ENCODE measurements at regions not wholly inside any gene's neighbourhood (a gene's known extent, or its start where the extent isn't known, plus 50 kb on each side); places are given as distances from the start of the nearest gene placed in this dataset.

DNA sequence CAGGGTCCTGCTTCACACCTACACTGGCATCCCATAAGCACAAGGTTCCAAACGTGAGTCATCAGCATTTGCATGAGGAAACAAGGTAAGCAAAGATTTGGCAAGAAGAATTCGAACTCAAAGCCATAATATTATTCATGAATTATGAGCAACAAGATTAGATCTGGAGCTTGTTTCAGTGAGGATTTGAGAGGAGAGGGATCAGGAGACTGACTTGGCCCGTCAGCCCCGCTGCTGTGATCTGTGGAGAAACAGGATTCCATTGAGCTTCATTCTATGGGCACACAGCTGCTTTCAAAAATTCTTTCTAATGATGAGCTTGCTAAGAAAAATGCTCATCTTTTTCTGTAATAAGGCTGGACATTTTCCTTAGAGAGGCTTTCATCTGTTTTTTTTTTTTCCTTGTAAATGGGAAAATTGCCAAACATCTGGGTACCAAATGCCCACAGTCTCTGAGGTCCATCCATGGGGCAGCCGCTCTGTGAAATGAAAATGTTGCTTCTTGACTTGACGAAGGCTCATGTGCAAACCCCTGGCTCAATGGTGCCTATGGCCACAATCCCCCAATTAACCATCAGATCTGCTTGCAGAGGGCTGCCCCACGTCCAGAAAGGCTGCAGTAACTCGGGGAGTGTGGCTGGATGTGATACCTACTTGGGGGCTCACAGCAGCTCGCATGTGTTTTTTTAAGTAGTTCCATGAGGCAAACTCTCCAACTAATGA, 179.3 kb downstream of the TMEM18 start:
- Histone ChIP-seq H3K4me1 (no peaks in the 10 kb centered on the region), H3K4me3 (no peak overlapping the region), H3K9me3 (no peaks in the 10 kb centered on the region), H3K27ac (no peak overlapping the region), H3K27me3 (no peaks in the 10 kb centered on the region), H3K36me3 (no peaks in the 10 kb centered on the region)
- ATAC-seq, result no peak
- intact Hi-C loops (cut with DNase I), result no loop called here
- TF ChIP-seq CTCF (IDR thresholded peaks at IDR 0.05), result no peak
- DNase-seq, result no peak

DNA sequence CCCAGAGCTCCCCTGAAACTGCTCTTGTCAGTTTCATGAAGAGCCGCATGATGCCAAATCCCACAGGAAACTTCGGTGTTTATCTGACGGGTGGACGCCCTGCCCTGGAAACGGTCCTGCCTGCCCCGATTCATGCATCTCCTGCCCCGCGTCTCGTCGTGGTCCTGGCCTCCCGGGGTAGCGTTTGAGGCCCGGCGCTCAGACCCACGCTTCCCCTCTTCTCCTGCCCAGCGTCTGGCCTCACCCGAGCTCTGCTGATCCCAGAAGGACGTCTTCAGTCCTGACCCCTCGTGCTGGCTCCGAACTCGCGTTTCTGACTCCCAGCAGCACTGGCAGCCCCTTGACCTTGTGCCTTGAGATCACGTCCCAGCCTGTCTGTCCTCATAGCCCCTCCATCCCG, 180.5 kb downstream of the TMEM18 start:
- no peaks in the 10 kb centered on the region for H3K27me3 ChIP-seq
- no peak for DNase-seq
- no peak overlapping the region for H3K4me3 ChIP-seq
- no peak overlapping the region for H3K27ac ChIP-seq
- H3K4me1 ChIP-seq, result no peaks in the 10 kb centered on the region
- H3K9me3 ChIP-seq, result no peaks in the 10 kb centered on the region
- no peaks in the 10 kb centered on the region for H3K36me3 ChIP-seq
- no peak for TF ChIP-seq CTCF (IDR thresholded peaks at IDR 0.05)
- intact Hi-C loops (cut with DNase I), result no loop called here
- no peak for ATAC-seq

- H3K9me3 ChIP-seq, result no peaks in the 10 kb centered on the region
- intact Hi-C loops (cut with DNase I), result no loop called here
- H3K4me1 ChIP-seq, result no peaks in the 10 kb centered on the region
- H3K4me3 ChIP-seq, result no peak overlapping the region
- no peaks in the 10 kb centered on the region for H3K27me3 ChIP-seq
- H3K36me3 ChIP-seq, result no peaks in the 10 kb centered on the region
- ATAC-seq (no peak), DNase-seq (no peak)
- TF ChIP-seq CTCF (IDR thresholded peaks at IDR 0.05), result no peak
- H3K27ac ChIP-seq, result no peak overlapping the region
These were observed 181.4 kb downstream of the TMEM18 start for GRCh38 chr2:495745-496275.

DNA sequence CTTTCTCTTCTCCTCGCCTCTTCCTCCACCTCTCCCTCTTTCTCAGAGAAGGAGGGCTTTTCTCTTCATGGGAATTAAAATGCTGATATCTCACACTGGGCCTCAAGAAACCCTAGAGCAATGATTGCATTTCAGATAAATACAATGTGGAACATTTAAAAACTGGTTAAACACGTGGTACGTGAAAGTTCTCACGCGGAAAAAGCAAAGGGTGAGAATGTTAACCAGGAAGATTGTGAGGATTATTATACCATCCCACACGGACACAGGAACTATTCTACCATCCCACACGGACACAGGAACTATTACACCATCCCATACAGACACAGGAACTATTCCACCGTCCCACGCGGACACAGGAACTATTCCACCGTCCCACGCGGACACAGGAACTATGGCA, 182.4 kb downstream of the TMEM18 start:
- H3K27ac ChIP-seq, result no peak overlapping the region
- H3K27me3 ChIP-seq, result no peaks in the 10 kb centered on the region
- H3K9me3 ChIP-seq, result no peaks in the 10 kb centered on the region
- no peak for TF ChIP-seq CTCF (IDR thresholded peaks at IDR 0.05)
- ATAC-seq (no peak), DNase-seq (no peak)
- intact Hi-C loops (cut with DNase I), result no loop called here
- H3K4me3 ChIP-seq, result no peak overlapping the region
- no peaks in the 10 kb centered on the region for H3K36me3 ChIP-seq
- no peaks in the 10 kb centered on the region for H3K4me1 ChIP-seq

DNA sequence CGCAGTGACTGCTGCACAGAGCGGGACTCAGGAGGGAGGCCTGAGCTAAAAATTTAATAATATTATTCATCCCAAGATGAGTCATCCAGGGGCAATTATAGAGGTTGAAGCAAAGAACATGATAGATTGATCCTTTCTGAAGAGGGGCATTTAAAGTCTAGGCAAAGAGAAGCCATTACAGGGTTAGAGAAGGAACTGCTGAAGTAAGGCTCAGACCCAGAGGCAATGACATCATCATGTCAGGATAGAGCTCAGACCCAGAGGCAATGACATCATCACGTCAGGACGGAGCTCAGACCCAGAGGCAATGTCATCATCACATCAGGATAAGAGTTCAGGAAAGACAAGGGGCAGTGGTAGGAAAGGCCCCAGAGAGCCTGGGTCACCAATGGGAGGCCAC, 184.0 kb downstream of the TMEM18 start:
- intact Hi-C loops (cut with DNase I), result no loop called here
- ATAC-seq (no peak), DNase-seq (no peak)
- no peak overlapping the region for H3K4me3 ChIP-seq
- H3K27ac ChIP-seq, result no peak overlapping the region
- no peaks in the 10 kb centered on the region for H3K27me3 ChIP-seq
- TF ChIP-seq CTCF (IDR thresholded peaks at IDR 0.05), result no peak
- H3K36me3 ChIP-seq, result no peaks in the 10 kb centered on the region
- H3K4me1 ChIP-seq, result no peaks in the 10 kb centered on the region
- H3K9me3 ChIP-seq, result no peaks in the 10 kb centered on the region

All from upper lobe of right lung (tissue), 1 donor.